ENCODE measurements at regions not wholly inside any gene's neighbourhood (a gene's known extent, or its start where the extent isn't known, plus 50 kb on each side); places are given as distances from the start of the nearest gene placed in this dataset.

GRCh38 chr3:16103472-16103871 lies 71.0 kb upstream of the GALNT15 start:
- TF ChIP-seq CTCF (IDR thresholded peaks at IDR 0.05) (no peak), ZFX (IDR thresholded peaks at IDR 0.05; ENCODE audit: borderline replicate concordance) (no peak)

Measured in 22Rv1 (cell line).